ENCODE measurements at regions not wholly inside any gene's neighbourhood (a gene's known extent, or its start where the extent isn't known, plus 50 kb on each side); places are given as distances from the start of the nearest gene placed in this dataset.

- intact Hi-C loops (cut with micrococcal nuclease): no loop called here
Measured at GRCh38 chr10:28781296-28781695, 104.0 kb downstream of the BAMBI start.

GRCh38 chr10:28783087-28783486 is 105.8 kb downstream of the BAMBI start:
- intact Hi-C loops (cut with micrococcal nuclease): no loop called here

- intact Hi-C loops (cut with micrococcal nuclease): no loop called here
Measured at GRCh38 chr10:28785018-28785417, 107.7 kb downstream of the BAMBI start.

GRCh38 chr10:28788252-28788651 is 110.9 kb downstream of the BAMBI start:
- intact Hi-C loops (cut with micrococcal nuclease): no loop called here

DNA sequence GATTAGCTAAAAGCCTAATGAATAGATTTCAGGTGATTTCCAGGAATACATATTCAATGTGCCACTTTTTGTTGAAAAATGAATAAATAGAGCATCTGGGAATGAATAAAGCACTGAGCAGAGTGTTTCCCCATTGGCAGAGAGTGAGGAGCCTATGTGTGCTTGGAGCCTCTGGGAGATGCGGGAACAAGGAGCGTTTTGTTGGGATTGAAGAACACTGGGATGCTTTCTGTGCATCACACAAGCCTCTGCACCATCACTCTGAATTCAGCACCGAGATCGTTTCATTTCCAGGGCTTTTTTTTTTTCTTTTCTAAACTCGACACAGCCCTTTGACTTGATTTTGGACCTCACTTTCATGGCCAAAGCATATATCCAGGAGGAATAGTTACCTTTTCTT is 111.4 kb downstream of the BAMBI start:
- intact Hi-C loops (cut with micrococcal nuclease): no loop called here

GRCh38 chr10:28790146-28790545 is 112.8 kb downstream of the BAMBI start:
- intact Hi-C loops (cut with micrococcal nuclease): no loop called here

GRCh38 chr10:28793482-28793881 is 116.2 kb downstream of the BAMBI start:
- intact Hi-C loops (cut with micrococcal nuclease): no loop called here

DNA sequence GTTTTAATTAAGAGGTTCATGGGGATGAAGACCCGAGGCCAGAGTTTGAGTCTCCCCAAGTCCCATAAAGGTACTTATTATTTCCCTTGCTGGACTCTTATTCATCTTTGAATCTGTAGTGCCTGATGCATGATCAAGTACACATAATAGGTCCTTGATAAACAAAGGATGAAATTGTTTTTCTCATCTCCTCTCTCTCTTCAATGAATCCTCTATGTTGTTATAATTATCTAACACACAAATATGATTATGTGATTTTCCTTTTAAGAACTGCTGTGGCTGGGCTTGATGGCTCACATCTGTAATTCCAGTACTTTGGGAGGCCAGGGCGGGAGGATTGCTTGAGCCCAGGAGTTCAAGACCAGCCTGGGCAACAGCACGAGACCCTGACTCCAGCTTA is 117.7 kb downstream of the BAMBI start:
- intact Hi-C loops (cut with micrococcal nuclease): no loop called here

DNA sequence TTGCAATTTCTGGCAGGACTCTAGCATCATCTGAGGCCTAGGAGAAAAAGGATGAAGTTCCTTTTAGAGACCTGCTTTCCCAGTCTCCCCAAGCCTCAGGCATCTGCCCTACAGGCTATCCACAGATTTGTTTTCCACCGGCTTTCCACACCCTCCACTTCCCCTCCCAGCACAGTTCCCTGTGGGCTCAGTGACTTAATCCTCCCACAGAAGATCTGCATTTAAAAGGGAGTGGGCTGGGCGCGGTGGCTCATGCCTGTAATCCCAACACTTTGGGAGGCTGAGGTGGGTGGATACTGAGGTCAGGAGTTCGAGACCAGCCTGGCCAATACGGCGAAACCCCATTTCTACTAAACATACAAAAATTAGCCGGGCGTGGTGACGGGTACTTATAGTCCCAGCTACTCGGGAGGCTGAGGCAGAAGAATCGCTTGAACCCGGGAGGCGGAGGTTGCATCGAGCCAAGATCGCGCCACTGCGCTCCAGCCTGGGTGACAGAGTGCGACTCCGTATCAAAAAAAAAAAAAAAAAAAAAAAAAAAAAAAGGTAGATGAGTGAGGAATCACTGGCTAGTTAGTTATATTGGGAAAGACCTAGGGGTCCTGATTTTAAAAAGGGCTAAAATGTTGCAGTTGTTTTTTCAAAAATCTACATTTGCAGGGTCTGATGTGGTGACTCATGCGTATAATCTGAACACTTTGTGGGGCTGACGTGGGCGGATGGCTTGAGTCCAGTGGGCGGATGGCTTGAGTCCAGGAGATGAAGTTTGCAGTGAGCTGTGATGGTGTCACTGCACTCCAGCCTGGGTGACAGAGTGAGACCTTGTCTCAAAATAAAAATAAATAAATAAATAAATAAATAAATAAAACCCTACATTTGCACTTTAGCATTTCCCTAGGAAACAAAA is 119.5 kb downstream of the BAMBI start:
- intact Hi-C loops (cut with micrococcal nuclease): no loop called here

GRCh38 chr10:28797904-28798371 is 120.6 kb downstream of the BAMBI start:
- intact Hi-C loops (cut with micrococcal nuclease): no loop called here

DNA sequence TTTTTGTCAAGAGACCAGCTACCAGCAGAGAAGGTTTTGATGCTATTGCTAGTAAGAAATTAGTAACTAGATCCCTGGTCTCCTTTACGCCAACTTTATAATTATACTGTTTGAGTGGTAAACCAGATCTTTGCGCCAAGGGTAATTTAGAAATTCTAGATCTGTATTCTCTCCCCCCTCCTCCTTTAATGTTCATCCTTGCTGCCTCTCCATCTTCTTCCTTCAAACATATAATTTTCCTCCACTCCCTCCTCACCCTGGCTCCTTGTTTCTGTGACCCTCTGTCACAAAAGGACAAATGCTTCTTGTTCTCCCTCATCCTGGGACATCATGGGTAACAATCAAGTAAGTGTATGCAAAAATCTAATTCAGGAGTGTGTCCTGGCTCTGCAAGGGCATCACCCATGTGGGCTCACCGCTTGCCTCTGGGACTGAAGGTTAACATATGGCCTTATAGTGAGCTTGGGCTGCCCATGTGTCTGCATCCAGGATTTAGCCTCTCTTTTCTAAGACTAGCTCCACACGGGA is 121.2 kb downstream of the BAMBI start:
- intact Hi-C loops (cut with micrococcal nuclease): no loop called here

GRCh38 chr10:28798964-28799363 is 121.6 kb downstream of the BAMBI start:
- intact Hi-C loops (cut with micrococcal nuclease): no loop called here

DNA sequence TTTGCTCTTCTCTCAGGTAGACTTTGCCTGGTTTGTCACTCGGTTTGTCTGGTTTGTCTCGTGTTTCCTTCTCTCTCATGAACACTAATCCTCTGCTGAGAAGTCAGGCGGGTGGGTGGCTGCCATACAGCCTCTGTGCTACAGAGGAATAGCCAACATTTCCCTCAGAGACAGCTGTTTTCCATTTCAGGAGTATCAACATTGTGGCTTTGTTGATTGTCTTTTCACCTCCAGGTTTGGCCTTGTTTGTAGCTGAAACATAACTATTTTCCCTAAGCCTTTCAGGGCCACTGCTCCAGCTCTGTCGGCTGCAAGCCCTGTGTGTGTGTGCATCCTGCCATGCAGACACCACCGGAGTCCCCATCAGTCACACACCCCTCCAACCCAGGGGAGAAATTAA is 122.8 kb downstream of the BAMBI start:
- intact Hi-C loops (cut with micrococcal nuclease): no loop called here

GRCh38 chr10:28801247-28801646 is 123.9 kb downstream of the BAMBI start:
- intact Hi-C loops (cut with micrococcal nuclease): no loop called here

DNA sequence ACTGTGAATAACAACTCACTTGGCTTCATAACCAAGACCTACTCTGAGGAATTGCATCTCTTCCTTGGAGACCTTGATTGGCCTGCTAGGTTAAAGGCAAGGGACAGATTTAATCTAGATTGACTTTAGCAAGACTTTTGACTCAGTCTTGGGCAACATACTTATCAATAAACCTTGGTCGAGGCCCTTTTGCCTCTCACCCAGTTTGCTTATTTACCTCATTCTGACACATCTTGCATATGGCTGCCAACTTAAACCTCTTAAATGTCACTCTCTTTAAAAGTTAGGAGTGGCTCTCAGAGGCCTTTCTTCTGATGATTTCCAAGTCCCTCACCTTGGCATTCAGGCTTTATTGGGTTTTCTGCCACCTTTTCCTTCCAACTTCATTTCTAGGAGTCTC is 124.5 kb downstream of the BAMBI start:
- intact Hi-C loops (cut with micrococcal nuclease): no loop called here

DNA sequence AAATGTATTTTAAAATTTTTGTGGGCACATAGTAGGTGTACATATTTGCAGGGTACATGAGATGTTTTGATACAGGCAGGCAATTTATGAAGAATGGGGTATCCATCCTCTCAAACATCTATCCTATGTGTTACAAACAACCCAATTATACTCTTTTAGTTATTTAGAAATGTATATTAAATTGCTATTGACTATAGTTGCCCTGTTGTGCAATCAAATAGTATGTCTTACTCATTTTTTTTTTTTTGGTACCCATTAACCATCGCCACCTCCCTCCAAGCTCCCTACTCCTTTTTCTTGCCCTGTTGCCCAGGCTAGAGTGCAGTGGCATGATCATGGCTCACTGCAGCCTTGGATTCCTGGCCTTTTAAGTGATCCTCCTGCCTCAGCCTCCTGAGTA is 128.1 kb downstream of the BAMBI start:
- intact Hi-C loops (cut with micrococcal nuclease): no loop called here

DNA sequence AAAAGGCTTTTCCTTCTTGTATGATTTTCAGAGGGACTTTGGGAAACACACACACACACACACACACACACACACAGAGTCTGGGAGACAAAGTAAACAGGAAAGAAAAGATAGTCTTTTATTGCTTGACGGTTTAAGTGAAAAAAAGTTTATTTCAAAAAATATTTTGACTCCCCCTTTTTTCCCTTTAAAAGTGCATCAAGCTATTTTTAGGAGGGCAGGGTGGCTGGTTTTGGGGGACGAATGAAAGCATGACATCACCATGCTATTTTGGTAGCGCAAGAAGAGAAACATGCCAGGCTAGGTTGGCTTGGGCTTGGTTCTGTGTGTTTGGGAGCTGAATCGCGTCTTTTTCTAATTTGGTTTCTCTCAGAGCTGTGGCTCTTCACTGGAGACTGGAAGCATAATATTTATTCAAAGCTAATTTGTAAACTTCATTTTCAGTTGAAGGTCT is 129.2 kb downstream of the BAMBI start:
- intact Hi-C loops (cut with micrococcal nuclease): no loop called here

DNA sequence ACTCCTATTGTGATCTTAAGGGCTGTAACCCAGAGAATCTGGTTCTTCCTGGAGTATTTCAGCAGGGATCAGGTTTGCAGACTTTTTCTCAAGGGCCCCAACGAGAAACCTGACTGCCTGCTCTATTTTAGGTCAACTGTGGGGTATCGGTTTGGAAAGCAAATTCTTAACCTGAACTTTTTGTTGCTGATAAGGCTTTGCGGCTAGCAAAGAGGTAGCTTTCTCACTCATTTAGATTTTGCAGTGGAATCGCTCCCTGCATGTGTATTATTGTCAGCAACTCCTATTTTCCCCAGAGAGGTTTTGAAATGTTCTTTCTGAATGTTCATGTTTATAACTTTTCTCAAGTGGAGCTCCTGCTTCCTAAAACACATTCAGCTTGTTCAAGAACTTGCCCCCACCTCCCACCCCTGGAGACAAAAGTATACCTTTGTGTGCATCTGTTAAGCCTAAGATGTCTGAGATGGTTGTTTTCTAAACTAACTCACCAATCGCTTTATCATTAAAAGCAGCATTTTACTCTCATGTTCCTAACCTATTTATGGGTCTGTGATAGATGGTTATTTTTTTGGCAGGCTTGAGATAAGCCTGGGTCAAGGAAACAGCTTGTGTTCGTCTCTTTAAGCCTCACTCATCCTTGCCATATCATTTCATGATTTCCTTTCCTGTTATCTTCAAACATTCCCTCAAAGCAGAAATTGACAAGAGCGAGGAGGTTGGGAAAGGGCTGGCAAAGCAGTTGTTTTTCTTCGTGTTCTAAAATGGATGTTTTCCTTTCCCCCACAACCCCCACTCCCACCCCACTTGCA is 129.8 kb downstream of the BAMBI start:
- intact Hi-C loops (cut with micrococcal nuclease): no loop called here

DNA sequence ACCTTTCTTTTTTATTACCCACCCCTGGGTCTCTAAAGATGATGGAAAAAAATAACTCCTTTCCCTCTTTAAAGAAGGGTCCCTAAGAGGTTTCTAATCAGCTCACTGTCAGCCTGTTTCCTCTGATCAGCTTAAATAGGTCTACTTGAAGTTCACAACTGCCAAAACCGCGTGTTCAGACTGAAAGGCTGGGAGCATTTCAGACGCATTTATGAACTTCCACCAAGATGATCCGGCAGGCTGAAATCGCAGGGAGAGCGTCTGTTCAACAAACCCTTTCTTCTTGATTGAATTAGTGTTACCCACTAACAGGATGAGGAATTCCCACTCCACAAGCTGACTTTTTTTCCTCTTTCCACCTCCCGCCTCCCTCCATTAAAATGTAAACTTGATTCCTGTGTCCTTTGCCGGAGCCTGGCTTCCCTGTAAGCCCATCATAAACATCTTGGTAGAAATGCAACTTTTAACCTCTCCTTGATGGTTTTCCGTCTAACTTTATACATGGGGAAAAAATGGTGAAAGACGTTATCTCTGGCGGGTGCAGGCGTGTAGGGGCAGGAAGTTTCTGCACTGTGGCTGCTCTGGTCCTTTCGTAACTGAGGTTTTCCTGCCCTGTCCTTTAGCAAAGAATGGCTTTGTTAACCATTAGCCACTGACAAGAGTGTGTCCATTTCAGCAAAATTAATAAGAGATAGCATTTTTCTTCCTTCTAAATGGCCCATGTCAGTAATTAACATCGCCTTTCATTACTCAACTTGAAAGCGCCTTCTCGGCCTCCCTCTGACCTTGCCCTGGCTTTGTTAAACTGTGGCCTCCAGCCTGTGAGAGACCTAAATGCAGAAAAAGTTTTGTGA is 130.7 kb downstream of the BAMBI start:
- intact Hi-C loops (cut with micrococcal nuclease): no loop called here

GRCh38 chr10:28808693-28809092 is 131.4 kb downstream of the BAMBI start:
- intact Hi-C loops (cut with micrococcal nuclease): no loop called here

Data from T-helper 1 cell treated with Interleukin-12 subunit alpha and Interleukin-12 subunit beta and Interleukin-4 antibody, amounts not matched to agents 30 ng/mL and 1 ng/mL, for 36 hours (primary cell).